HG03469 (cell line): ENCODE measurements at regions not wholly inside any gene's neighbourhood (a gene's known extent, or its start where the extent isn't known, plus 50 kb on each side); places are given as distances from the start of the nearest gene placed in this dataset.
"Not testable (repeated sequence)": the region's sequence is repeated elsewhere in the genome, so short reads cannot be mapped to it uniquely, and the experiment has no call there.

ENCODE experiments used
- ATAC-seq: cut with Tn5 transposase; IDR thresholded peaks from one replicate; pipeline ENCODE4 v1.9.1; 2021; ENCODE audit warnings: mild to moderate bottlenecking, moderate library complexity, moderate number of reproducible peaks; ENCODE audit not compliant: unreplicated experiment

DNA sequence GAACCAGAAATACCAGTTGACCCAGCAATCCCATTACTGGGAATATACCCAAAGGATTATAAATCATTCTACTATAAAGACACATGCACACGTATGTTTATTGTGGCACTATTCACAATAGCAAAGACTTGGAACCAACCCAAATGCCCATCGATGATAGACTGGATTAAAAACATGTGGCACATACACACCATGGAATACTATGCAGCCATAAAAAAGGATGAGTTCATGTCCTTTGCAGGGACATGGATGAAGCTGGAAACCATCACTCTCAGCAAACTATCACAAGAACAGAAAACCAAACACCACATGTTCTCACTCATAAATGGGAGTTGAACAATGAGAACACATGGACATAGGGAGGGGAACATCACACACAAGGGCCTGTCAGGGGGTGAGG, 86.2 kb upstream of the SETMAR start:
- ATAC-seq, result not testable (repeated sequence)

DNA sequence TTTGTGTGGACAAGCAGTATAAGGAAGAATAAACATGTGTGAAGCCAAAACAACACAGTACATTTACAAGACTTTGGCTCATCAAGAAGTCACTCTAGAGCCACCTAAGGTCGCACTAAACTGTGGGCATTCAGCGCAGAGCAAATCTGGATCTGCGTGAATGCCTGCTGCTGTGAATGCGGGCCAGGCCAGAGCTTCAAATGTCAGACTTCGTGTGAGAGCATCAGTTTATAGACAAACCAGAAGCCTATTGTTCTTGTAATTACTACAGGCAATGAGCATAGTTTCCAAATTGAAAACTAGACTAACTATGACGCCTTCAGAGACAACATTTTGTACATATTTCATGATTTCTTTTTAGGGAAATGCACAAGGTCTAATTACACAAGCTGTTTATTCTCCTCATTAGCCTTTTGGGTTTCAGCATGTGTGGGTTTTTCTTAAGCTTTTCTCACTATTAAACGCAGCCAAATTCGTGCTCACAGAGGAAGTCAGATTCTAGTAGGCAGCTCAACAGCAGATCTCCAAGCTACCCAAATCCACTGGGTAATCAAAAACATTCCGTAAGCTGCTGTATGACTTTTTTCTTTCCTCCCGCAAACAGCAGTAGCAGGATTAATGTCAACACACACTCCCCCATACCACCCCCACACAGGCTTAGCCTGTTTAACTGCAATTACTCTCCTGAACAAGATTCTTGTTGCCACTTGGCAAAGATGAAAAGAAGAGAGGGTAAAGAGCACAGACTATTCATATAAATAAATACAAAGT, 84.5 kb upstream of the SETMAR start:
- ATAC-seq, result no peak

DNA sequence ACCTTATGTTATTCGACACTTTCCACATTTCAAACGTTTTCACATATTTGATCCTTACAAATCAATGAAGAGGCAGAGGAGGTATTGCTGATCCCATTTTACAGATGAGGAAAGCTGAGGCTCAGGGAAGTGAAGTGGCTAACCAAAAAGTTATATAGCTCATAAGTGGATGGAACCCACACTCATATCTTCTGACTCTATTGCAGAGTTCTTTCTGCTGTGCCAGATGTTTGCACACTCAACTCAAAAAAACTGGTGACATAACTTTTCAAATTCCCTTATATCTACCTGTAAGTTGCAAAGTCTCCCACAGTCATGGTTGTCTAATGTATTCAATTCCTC, 84.0 kb upstream of the SETMAR start:
- ATAC-seq, result no peak

GRCh38 chr3:4220065-4220464, 83.1 kb upstream of the SETMAR start:
- no peak for ATAC-seq

- ATAC-seq, result no peak
These were observed 80.5 kb upstream of the SETMAR start for GRCh38 chr3:4222574-4223175.

- no peak for ATAC-seq
These were observed 79.4 kb upstream of the SETMAR start for GRCh38 chr3:4223777-4224176.

GRCh38 chr3:4224331-4224730, 78.8 kb upstream of the SETMAR start:
- ATAC-seq, result no peak

DNA sequence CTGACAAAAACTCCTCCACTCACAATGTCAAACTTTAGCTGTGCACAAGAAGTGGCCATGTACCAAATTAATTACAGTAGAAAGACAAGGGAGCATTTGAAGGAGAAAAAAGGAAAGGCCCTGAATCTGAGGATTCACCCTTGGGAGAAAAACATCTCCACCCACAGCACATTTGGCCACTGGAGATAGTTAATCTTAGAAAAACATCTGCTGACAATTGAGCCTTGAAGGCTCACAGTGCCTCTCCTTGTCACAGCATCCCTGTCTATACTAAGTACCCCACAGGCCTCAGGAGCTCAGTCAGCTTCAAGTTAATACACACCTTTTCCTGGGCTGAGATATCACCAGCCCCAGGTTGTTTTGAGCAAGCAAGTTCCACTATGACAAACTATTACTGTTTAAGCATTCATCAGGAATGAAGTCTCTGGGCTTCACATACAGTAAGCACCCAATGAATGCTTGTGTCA, 78.1 kb upstream of the SETMAR start:
- no peak for ATAC-seq

DNA sequence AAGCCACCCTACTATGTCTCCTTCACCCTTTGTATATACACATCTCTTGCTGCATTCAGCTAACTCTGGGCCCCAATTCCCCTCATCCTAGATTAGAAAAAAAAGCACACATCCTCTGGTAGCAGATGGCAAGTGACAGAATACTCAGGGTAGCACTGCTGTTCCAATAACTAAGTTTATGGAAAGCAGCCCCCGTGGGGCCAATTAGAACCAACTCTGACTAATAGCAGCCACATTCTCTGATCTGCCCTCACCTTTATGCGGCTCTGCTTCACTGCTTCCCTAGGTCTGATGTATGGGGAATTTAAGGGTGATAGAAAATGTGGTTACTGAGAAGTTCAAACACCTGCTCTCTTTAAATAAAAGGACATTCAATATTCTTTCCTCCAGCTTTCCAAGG, 74.9 kb upstream of the SETMAR start:
- ATAC-seq, result no peak

GRCh38 chr3:4231041-4231440, 72.1 kb upstream of the SETMAR start:
- no peak for ATAC-seq

- ATAC-seq, result no peak
These were observed 70.4 kb upstream of the SETMAR start for GRCh38 chr3:4232798-4233197.

- no peak for ATAC-seq
These were observed 69.7 kb upstream of the SETMAR start for GRCh38 chr3:4233488-4233887.

DNA sequence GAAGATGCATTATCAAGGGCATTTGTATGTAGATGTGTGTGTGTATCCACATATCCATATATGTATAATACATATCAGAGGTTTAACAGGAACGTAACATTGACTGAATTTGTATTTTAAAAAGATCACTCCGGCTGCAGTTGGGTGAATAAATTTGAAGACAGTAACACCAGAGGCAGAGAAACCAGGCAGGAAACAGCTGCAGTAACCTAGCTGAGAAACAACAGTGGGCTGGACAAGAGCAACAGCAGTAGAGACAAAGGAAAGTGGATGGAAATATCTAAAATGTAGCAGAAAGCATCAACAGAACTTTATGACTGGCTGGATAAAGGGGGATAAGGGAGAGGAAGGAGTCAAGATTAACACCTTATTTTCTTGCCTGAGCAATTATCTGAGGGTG, 68.3 kb upstream of the SETMAR start:
- no peak for ATAC-seq

GRCh38 chr3:4235690-4236089, 67.5 kb upstream of the SETMAR start:
- no peak for ATAC-seq

DNA sequence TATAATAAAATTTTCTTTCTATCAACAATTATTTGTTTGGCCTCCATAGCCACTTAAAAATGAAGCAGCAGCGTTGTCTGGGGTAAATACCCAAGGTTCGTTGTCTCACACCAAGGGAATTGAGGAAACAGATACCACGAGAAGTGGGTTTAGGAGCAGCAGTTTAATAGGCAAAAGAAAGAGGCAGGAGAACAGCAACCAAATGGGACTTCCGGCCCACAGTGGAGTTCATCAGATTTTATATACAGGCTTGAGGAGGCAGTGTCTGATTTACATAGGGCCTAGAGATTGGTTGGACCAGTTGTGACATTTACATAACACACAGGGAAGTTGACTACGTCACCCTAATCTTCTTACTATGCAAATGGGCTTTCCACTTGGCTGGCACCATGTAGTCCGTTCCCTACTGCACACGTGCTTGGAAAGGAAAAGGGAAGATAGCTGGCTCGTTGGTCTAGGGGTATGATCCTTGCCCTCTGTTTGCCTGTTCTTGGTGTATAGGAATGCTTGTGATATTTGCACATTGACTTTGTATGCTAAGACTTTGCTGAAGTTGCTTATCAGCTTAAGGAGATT, 61.5 kb upstream of the SETMAR start:
- no peak for ATAC-seq

DNA sequence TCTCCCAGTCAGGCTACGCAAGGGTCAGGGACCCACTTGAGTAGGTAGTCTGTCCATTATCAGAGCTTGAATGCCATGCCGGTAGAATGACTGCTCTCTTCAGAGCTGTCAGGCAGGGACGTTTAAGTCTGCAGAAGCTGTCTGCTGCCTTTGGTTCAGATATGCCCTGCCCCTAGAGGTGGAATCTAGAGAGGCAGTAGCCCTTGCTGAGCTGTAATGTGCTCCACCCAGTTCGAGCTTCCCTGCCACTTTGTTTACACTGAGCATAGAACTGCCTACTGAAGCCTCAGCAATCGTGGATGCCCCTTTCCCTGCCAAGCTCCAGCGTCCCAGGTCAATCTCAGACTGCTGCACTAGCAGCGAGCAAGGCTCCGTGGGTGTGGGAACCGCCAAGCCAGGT, 57.5 kb upstream of the SETMAR start:
- no peak for ATAC-seq

DNA sequence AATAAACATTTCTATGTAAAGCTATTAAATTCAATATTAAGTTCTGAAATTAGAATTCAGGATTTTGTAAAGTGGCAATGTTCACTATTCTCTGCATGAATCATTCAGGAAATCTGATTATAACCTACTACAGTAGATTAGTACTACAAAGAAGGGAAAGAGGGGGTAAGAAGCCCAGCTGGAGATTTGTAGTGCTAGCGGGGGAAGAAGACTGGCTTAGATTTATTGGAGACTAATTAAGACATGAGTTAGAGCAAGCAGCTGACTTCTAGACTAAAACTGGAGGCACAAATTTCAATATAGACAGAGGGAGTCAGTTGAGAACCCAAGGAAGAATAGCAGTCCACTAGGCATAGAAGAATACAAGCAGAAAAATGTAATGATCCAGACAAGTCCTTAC, 55.8 kb upstream of the SETMAR start:
- ATAC-seq, result no peak

- ATAC-seq, result no peak
These were observed 53.1 kb upstream of the SETMAR start for GRCh38 chr3:4250064-4250463.

DNA sequence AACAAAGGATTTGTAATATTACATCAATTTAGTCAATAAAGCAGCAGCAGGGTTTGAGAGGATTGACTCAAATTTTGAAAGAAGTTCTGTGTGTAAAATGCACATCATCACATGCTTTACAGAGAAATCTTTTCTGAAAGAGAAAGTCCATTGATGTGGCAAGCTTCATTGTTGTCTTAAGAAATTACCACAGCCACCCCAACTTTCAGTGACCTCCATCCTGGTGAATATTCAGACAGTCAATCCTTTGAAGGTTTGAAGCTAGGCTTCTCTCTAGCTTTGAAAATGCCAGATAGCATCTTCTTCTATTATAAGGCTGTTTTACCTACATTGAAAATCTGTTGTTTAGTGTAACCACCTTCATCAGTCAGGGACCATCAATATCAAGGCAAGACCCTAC, 51.8 kb upstream of the SETMAR start:
- ATAC-seq, result no peak

- not testable (repeated sequence) for ATAC-seq
These were observed 49.9 kb upstream of the SETMAR start for GRCh38 chr3:4253072-4253832.
